ENCODE measurements at regions not wholly inside any gene's neighbourhood (a gene's known extent, or its start where the extent isn't known, plus 50 kb on each side); places are given as distances from the start of the nearest gene placed in this dataset.

DNA sequence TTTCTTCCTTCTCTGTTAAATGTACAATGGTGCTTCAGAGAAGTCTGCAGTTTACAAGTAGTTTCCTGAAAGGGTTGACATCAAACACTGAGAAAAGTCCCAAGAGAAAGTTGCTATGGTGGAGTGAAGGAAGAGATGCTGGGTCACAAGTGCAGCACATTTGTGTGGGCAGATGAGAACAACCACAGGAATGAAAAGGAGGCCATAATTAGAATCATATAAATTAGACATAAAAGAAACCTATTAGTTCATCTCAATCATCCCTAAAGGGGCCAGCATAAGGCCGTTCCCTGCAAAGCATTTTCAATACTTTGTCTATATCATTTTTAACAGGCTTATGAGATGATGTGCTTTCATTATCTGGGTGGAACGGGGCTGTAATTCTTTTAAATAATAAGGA, 359.2 kb downstream of the IRS2 start:
- no peak for TF ChIP-seq Cebpa-rat (IDR thresholded peaks at IDR 0.05)
- H3K4me3 ChIP-seq, result peak overlapping the region; percentile 41; the same call in 1 of the 2 replicates
- H3K27ac ChIP-seq, result peak overlapping the region; percentile 70

GRCh38 chr13:109426690-109426990, 359.7 kb downstream of the IRS2 start:
- Histone ChIP-seq H3K4me1 (peaks cover 34% of the 10 kb centered on the region), H4K20me1 (no peaks in the 10 kb centered on the region), H3K4me2 (peak overlapping the region; percentile 80), H3K27me3 (no peaks in the 10 kb centered on the region), H3K9me3 (peaks cover 37% of the 10 kb centered on the region), H3K27ac (peak overlapping the region; percentile 70; the same call in 1 of the 2 replicates), H3K36me3 (peaks cover 5% of the 10 kb centered on the region; the same call in 1 of the 2 replicates), H3K9ac (no peak overlapping the region), H3K4me3 (0 out of 2 replicates have a peak overlapping the region, but pooled peaks have one; percentile 41)
- no peak for TF ChIP-seq Cebpa-rat (IDR thresholded peaks at IDR 0.05)

More for the DNA sequence above, 359.2 kb downstream of the IRS2 start:
- H3K36me3 ChIP-seq, result peaks cover 7% of the 10 kb centered on the region; the same call in 1 of the 2 replicates
- peaks cover 33% of the 10 kb centered on the region for H3K4me1 ChIP-seq
- no peaks in the 10 kb centered on the region for H4K20me1 ChIP-seq
- H3K27me3 ChIP-seq, result no peaks in the 10 kb centered on the region
- H3K4me2 ChIP-seq, result peak overlapping the region; percentile 80
- peaks cover 42% of the 10 kb centered on the region for H3K9me3 ChIP-seq
- H3K9ac ChIP-seq, result no peak overlapping the region; the same call in 1 of the 2 replicates

DNA sequence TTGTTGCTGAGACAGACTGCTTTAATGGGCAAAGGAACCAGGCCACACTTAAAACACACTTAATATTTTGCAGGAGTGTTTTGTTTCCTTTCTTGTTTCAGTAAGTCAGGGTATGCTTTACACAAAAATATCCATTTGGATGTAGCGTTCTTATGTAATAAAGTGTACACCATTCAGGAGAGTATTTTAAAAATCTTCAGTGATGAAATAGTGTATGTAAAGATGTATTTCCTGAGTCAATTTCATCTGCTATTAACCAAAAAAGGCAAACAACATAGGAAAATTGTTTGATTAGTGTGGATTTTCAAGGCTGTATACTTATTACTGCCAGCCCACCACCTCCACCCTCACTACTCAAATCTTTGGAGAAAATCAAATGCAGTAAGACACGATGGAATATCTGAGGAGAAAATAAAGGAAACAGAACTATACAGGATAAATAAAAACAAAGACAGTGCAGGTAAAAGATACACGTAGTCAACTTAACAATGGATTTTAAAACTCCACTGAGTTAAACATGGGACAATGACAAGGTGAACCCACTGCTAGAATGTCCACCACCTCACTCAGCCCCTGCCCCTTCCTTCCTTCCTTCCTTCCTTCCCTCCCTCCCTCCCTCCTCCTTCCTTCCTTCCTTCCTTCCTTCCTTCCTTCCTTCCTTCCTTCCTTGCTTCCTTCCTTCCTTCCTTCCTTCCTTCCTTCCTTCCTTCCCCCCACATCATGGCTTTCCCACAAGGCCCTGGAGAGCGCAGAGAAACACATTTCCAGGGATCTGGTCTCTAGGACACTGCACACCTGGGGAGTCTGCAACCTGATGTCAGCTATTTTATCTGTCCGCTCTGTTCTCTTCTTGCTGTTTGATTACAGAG, 360.3 kb downstream of the IRS2 start:
- Histone ChIP-seq H4K20me1 (no peaks in the 10 kb centered on the region), H3K4me1 (peaks cover 34% of the 10 kb centered on the region), H3K9ac (no peak overlapping the region), H3K27ac (no peak overlapping the region), H3K4me3 (no peak overlapping the region), H3K27me3 (no peaks in the 10 kb centered on the region), H3K36me3 (peaks cover 5% of the 10 kb centered on the region; the same call in 1 of the 2 replicates), H3K9me3 (peaks cover 32% of the 10 kb centered on the region), H3K4me2 (peak overlapping the region; percentile 80)
- no peak for TF ChIP-seq Cebpa-rat (IDR thresholded peaks at IDR 0.05)

DNA sequence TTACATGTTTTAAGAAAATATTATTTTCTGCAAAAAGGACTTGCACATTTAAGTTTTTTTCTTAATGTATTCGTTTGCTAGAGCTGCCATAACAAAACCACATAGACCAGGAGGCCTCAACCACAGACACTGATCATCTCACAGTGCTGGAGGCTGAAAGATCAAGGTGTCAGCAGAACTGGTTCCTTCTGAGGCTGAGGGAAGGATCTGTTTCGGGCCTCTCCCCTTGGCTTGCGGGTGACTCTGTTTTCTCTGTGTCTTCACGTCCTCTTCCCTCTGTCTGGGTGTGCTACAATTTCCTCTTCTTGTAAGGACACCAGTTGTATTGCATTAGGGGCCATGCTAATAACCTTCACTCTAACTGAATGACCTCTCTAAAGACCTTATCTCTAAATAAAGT, 364.2 kb downstream of the IRS2 start:
- H3K4me3 ChIP-seq, result no peak overlapping the region
- no peak for TF ChIP-seq Cebpa-rat (IDR thresholded peaks at IDR 0.05)
- no peaks in the 10 kb centered on the region for H3K36me3 ChIP-seq
- no peaks in the 10 kb centered on the region for H3K27me3 ChIP-seq
- H3K9ac ChIP-seq, result no peak overlapping the region
- no peaks in the 10 kb centered on the region for H4K20me1 ChIP-seq
- H3K4me1 ChIP-seq, result peaks cover 20% of the 10 kb centered on the region
- H3K4me2 ChIP-seq, result no peak overlapping the region
- no peak overlapping the region for H3K27ac ChIP-seq
- no peaks in the 10 kb centered on the region for H3K9me3 ChIP-seq

- Histone ChIP-seq H3K9ac (no peak overlapping the region), H3K9me3 (no peaks in the 10 kb centered on the region), H3K4me2 (no peak overlapping the region), H3K4me1 (peaks cover 4% of the 10 kb centered on the region; the same call in 1 of the 2 replicates), H3K27me3 (no peaks in the 10 kb centered on the region), H4K20me1 (no peaks in the 10 kb centered on the region), H3K27ac (no peak overlapping the region), H3K4me3 (no peak overlapping the region), H3K36me3 (no peaks in the 10 kb centered on the region)
- TF ChIP-seq Cebpa-rat (IDR thresholded peaks at IDR 0.05), result no peak
Measured at GRCh38 chr13:109419896-109420295, 366.5 kb downstream of the IRS2 start.

DNA sequence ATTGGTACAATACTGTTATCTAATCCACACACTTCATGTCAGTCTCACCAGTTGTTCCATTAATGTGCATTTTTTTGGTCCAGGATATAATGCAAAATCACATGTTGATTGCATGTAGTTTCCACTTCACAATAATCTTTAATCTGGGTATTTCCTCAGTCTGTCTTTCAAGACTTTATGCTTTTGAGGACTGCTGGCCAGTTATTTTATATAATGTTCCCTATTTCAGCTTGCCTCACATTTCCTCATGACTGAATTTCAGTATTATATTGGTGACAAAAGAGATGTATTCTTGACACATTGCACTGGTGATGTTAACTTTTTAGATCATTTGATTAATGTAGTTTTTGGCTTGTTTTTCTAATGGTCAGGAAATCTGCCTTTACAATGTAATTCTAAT, 368.3 kb downstream of the IRS2 start:
- Histone ChIP-seq H3K27ac (no peak overlapping the region), H3K27me3 (no peaks in the 10 kb centered on the region), H3K9me3 (no peaks in the 10 kb centered on the region), H3K4me1 (peaks cover 4% of the 10 kb centered on the region; the same call in 1 of the 2 replicates), H3K4me3 (no peak overlapping the region), H3K4me2 (no peak overlapping the region), H3K9ac (no peak overlapping the region), H3K36me3 (no peaks in the 10 kb centered on the region), H4K20me1 (no peaks in the 10 kb centered on the region)
- no peak for TF ChIP-seq Cebpa-rat (IDR thresholded peaks at IDR 0.05)

DNA sequence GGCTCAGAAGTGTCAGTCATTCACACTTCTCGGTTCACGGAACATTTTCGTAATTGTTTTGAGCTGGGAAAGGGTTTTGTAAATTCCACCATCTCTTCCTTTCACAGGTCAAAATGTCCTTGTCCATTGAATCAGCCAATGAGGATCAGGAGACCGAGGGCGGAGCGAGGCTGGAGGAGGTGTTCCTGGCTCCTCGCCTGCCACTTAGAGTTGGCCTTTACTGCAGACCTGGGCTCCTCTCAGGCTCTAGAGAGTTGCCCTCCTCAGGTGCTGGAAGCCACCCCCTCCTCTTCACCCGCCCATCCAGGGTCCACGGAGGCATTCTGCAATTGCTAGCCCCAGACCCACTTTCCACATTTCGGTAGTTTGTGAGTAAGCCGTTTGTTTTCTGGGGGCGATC, 370.4 kb downstream of the IRS2 start:
- Histone ChIP-seq H3K9ac (no peak overlapping the region), H3K4me3 (no peak overlapping the region), H3K36me3 (no peaks in the 10 kb centered on the region), H3K4me2 (no peak overlapping the region), H4K20me1 (no peaks in the 10 kb centered on the region), H3K4me1 (no peaks in the 10 kb centered on the region), H3K27ac (no peak overlapping the region), H3K9me3 (no peaks in the 10 kb centered on the region), H3K27me3 (no peaks in the 10 kb centered on the region)
- no peak for TF ChIP-seq Cebpa-rat (IDR thresholded peaks at IDR 0.05)

GRCh38 chr13:109415057-109415456, 371.3 kb downstream of the IRS2 start:
- no peak for TF ChIP-seq Cebpa-rat (IDR thresholded peaks at IDR 0.05)
- H3K9me3 ChIP-seq, result no peaks in the 10 kb centered on the region

DNA sequence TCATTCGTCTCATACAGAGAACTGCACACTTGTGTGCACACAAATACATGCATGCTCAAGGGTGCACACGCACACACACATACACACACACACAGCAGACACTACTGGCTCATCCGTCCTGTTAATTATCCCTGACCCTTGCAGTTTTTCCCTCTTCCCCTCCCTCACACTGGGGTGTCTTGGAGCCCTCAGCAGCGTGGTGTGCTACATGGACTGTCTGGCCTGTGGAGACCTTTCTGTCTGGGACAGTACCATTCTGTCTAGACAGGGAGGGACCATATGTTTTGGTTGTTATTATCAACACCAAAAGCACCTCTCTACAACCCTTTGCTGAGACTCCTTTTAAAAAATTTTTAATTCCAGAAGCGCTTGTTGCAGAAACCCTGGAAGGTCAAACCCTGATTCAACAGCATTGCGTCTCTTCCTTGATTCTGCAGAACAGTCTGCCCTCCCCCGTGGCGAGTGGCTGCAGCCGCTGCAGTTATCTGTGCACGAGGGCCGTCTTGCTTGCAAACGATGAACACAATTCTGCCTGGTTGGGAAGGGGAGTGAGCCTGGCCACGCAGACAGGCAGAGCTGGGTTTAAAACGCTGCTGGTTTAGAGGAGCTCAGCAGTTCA, 374.0 kb downstream of the IRS2 start:
- Histone ChIP-seq H3K36me3 (no peaks in the 10 kb centered on the region), H3K9ac (no peak overlapping the region), H3K4me1 (no peaks in the 10 kb centered on the region), H4K20me1 (no peaks in the 10 kb centered on the region), H3K4me2 (peak overlapping the region; percentile 16), H3K27me3 (no peaks in the 10 kb centered on the region), H3K9me3 (no peaks in the 10 kb centered on the region), H3K4me3 (no peak overlapping the region), H3K27ac (no peak overlapping the region)
- TF ChIP-seq Cebpa-rat (IDR thresholded peaks at IDR 0.05), result no peak

More at GRCh38 chr13:109415057-109415456, 371.3 kb downstream of the IRS2 start:
- Histone ChIP-seq H3K27ac (no peak overlapping the region), H3K9ac (no peak overlapping the region), H3K4me1 (no peaks in the 10 kb centered on the region), H3K4me2 (no peak overlapping the region), H3K4me3 (no peak overlapping the region), H3K27me3 (no peaks in the 10 kb centered on the region), H3K36me3 (no peaks in the 10 kb centered on the region), H4K20me1 (no peaks in the 10 kb centered on the region)

GRCh38 chr13:109410868-109411267, 375.5 kb downstream of the IRS2 start:
- Histone ChIP-seq H3K9ac (no peak overlapping the region), H4K20me1 (no peaks in the 10 kb centered on the region), H3K36me3 (no peaks in the 10 kb centered on the region), H3K4me1 (no peaks in the 10 kb centered on the region), H3K9me3 (no peaks in the 10 kb centered on the region), H3K27ac (no peak overlapping the region), H3K4me2 (no peak overlapping the region), H3K27me3 (no peaks in the 10 kb centered on the region), H3K4me3 (no peak overlapping the region)
- TF ChIP-seq Cebpa-rat (IDR thresholded peaks at IDR 0.05), result no peak

Measured in BLaER1 (cell line).